ENCODE measurements at regions not wholly inside any gene's neighbourhood (a gene's known extent, or its start where the extent isn't known, plus 50 kb on each side); places are given as distances from the start of the nearest gene placed in this dataset.
"Not testable (repeated sequence)": the region's sequence is repeated elsewhere in the genome, so short reads cannot be mapped to it uniquely, and the experiment has no call there.

DNA sequence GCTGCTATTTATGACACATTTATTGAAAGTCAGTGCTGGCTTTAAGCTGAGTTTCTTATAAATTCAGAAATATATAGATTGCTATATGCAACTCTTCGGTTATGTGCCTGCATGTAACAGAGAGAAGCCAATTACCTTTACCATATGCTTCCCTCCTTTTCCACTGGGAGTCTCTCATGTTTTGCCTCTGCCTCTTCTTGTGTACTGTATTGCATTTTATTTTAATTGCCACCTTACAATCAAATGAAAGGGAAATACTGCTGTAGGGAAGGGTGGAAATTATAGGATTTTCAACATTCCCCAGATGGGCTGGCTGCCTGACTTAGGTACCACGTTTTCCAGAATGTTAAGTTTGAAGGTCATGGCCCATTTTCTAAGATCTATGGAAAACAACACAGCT is 655.4 kb upstream of the SLIT2 start:
- no peak for DNase-seq (ENCODE audit: low spot score)

GRCh38 chr4:19592391-19592790 is 659.3 kb upstream of the SLIT2 start:
- DNase-seq (ENCODE audit: low spot score) = peak; percentile 20

GRCh38 chr4:19583827-19584569 is 667.7 kb upstream of the SLIT2 start:
- peak; percentile 30 for DNase-seq (ENCODE audit: low spot score)

- DNase-seq (ENCODE audit: low spot score) = peak; percentile 23
Measured at GRCh38 chr4:19580095-19580494, 671.6 kb upstream of the SLIT2 start.

GRCh38 chr4:19579608-19580007 is 672.1 kb upstream of the SLIT2 start:
- DNase-seq (ENCODE audit: low spot score) = no peak

DNA sequence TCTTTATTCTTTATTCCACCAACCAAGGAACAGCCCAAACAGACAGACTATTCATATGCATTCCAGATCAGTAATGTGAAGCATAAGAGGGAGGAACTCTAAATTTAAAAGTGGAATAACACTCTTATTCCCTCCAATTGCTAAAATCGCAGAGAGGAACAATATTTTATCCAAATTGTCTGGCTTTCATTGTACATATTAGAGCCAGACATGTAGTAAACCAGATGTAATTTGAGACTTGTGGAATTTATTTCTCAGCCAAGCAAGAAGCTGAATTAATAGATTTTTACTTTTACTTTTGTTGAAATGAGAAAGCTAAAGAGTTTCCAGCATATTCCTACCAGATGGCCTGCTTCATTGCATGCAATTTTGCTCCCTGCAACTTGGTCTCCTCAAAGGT is 674.6 kb upstream of the SLIT2 start:
- DNase-seq (ENCODE audit: low spot score) = peak; percentile 7

- no peak for DNase-seq (ENCODE audit: low spot score)
Measured at GRCh38 chr4:19575924-19576323, 675.8 kb upstream of the SLIT2 start.

DNA sequence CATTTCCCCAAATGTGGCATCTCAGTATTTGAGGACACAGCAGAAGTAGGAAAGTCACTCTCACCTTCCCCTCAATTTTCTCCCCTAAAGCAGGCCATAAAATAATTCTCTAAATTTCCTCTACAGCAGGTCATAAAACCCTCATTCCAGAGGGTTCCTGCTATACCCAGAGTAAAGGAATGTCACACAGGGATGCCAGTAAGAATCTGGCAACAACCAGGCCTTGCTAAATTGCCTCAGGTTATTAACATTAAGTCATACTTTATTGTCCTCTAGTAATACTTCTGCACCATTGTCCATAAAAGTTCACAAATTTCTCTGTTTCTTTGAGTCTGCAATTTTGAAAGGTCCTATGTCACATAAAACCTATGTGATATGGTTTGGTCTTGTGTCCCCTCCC is 685.7 kb upstream of the SLIT2 start:
- no peak for DNase-seq (ENCODE audit: low spot score)

DNA sequence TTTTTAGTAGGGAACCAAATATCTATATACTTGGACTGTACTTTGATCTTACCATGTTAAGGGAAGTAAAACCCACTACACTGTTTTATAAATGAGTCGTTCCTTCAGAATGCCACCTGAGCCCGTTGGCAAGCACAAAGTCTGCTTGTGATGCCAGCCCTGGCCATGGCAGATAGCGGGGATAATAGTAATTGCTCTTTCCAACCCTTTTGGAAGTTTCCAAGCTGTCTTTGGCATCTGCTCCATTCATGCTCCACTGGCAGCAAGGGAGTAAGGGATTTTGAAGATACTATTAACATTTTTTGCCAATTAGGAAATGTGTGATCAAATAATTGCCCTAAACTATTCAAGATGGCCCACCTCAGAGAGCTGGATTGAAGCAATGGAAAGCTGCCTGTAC is 689.2 kb upstream of the SLIT2 start:
- no peak for DNase-seq (ENCODE audit: low spot score)

GRCh38 chr4:19557161-19557560 is 694.5 kb upstream of the SLIT2 start:
- DNase-seq (ENCODE audit: low spot score) = peak; percentile 8

DNA sequence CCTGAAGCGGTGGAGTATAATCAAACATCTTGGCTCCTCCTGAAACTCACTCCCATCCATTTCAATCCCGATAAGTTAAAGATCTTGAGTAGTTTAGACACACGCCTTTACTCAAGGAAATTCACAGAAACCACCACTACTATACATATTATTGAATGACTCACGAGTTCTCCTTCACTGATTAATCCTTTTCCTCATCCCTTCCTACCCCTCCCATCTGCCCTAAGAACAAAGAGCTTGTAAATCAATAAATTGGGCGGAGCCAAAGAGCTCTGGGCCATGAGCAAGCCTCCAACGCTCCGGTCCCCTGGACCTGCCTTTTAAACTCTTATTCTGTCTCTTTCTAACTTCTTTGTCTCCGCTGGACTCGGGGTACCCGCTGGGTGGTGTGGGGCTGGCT is 695.4 kb upstream of the SLIT2 start:
- DNase-seq (ENCODE audit: low spot score) = not testable (repeated sequence)

DNA sequence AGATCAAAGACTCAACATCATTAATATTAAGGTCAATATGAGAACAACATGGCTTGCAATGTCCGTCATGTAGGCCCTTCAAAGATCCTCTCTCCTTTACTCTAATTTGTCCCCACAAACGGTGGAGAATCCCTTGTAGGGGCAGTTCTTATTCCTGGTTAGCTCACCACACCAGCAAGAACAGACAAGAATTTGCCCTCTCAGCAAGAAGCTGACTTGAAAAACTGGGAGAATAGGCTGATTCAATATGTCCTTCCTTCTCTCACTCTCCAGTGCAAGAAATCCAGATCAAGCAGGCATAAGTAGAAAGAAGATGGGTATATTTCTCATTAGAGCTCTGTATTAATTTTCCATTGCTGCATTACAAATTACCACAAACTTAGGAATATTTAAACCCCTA is 704.2 kb upstream of the SLIT2 start:
- DNase-seq (ENCODE audit: low spot score) = no peak

DNA sequence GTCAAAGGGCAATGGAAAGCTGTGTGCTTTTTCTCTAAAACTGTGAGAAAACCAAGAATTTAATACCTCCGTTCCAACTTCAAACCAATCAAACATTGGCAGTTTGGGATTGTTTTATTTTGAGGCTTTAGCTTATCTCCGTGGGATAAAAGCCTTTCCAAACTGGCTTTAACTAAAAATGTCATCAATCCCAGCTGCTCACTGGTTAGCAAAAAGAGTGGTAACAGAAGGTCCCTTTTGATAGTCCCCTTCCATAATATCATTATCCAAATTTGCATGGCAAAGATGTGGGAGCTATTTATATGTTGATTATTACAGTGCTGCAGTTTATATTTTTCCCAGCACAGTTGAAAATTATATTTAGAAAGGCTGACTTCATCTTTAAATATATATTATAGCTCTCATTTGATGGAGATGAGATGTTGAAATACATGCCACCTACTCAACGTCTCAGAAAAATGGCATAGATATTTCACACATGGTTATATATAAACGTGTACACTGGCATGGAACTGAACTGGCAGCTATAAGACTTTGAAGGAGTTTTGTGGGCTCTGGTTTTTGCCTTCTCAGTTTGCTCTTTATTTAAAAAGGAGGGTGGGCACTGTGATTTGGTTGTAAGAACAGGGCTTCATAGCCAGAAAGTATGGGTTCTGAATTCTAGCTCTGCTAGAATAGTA is 707.1 kb upstream of the SLIT2 start:
- no peak for DNase-seq (ENCODE audit: low spot score)

DNA sequence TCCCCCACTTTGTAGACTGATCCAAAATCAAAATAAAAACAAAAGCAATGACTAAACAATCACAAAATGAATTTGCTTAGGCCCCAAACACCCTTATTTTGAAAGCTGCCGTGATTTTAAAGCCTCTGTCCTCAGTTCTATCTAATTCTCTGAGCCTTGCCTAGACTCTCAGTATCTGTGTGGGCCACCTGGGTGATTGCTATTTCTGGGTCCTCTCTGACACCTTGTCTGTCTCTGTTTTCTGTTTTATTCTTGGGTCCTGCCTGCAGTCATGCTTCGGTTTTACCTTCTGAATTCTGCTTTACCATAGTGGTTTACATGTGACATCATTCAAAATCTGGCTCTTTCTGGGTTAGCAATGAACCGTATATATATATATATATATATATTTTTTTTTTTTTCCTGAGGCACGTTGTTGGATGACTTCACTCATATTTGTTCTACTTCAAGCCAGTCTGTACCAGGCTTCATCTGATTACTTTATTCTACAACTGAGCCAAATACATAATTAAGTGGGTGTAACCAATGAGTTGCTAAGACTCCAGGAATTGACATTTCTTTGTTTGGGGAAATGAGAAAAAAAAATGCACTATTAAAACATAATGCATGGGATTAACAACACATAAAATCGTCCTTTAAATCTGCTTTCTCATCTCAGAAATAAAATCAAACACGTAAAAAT is 710.7 kb upstream of the SLIT2 start:
- no peak for DNase-seq (ENCODE audit: low spot score)

DNA sequence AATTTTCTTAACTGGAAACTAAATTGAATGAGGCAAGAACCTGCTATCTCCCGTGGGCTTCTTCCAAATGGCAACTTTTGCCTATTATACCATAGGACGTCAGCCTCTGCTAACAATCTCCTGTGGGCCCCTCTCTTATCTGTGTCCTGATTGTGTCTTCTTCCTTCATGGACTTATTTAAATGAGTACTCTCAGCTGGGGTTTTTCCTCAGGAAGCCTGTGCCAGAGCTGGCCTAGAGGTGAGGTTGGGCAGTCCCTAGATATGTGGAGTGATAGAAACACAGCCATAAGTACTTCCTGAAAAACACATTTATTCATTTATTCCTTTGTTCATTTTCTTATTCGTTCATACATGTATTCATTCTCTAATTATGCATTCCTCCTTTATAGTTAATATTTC is 712.5 kb upstream of the SLIT2 start:
- no peak for DNase-seq (ENCODE audit: low spot score)

- DNase-seq (ENCODE audit: low spot score) = no peak
Measured at GRCh38 chr4:19534159-19534558, 717.5 kb upstream of the SLIT2 start.

DNA sequence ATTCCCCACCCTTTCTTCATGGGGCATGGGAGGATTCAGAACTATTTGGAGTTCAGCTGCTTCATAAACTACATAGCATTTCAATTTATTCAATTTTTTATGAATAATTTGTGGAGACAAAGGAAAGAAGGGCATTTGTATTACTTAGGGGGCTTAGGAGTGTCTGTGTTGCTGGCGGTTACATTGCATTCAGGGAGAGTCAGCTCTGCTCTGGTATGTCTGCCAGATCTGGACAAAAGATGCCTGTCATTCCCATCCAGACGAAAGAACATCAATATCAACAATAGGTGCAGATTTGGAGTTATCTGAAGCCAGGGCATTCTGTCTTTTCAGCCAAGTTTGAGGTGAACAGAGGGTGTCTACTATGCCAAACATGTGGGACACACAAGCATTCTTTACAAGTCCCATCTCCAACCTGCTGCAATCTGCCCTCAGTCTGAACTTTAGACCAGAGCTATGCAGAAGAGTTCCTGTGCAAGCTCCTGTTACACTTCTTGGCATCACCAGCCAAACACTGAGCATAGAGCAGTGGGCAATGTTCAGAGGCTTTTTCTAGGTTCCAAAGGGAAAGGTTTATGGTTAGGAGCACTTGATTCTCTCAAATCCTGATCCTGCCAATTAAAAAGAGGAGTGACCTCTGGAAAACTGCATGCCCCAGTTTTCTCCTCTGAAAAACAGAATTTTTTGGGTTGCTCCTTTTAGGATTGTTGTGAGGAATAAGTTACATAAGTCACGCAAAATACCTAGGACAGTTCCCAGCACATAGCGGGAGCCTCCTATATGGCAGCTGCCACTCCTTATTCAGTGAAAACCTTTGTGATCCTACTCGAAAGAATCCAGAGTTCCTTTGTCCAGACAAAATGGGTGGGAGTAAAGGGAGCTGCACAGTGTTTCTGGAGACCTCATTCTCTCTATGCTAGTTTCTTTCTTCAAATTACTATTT is 719.5 kb upstream of the SLIT2 start:
- no peak for DNase-seq (ENCODE audit: low spot score)

GRCh38 chr4:19523964-19524363 is 727.7 kb upstream of the SLIT2 start:
- DNase-seq (ENCODE audit: low spot score) = no peak

GRCh38 chr4:19522966-19523365 is 728.7 kb upstream of the SLIT2 start:
- no peak for DNase-seq (ENCODE audit: low spot score)

DNA sequence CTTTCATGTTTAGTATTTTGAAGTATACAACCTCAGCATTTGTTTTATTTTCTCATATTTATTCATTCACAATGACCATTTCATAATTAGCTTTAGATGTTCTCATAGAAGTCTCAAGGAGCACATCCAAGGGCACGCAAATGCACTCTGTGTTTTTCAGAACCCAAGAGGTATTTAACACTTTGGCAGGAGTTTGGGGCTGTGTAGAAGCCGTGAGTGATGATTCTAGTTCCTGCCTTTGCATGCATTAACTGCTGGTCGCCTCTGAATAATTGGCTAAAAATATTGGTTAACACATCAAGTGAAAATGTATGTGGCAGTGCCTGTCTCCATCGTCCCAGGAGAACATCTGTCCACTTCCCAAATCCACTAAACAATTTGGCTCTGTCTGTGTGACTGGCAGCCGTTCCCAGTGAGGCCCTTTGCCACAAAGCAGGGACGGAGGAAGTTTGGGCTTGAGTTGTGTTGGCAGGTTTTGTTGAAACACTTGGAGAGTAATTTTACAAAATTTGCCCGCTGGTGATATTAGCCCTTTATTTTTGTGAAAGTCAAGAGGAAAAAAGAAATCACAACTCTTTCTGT is 730.7 kb upstream of the SLIT2 start:
- DNase-seq (ENCODE audit: low spot score) = no peak

GRCh38 chr4:19514276-19515070 is 737.2 kb upstream of the SLIT2 start:
- DNase-seq (ENCODE audit: low spot score) = no peak
